Right atrium auricular region (tissue), 2 donors: ENCODE measurements at regions not wholly inside any gene's neighbourhood (a gene's known extent, or its start where the extent isn't known, plus 50 kb on each side); places are given as distances from the start of the nearest gene placed in this dataset.

Experiments used
- DNase-seq: peaks from one replicate; pipeline ENCODE4 v3.0.0-alpha.2; 2019; ENCODE audit warnings: low spot score
- H3K27ac ChIP-seq, 2 donors: fragments of 200-600 bp; sonication (generic); 1 replicate in 1 of 2; 2 replicates in 1 of 2; pipeline ENCODE4 v1.5.1; 2016 to 2019
- H3K27me3 ChIP-seq, 2 donors: fragments of 200-600 bp; sonication (generic); one replicate each; pipeline versions ENCODE4 v1.5.1 to v1.6.0; 2017 to 2019
- H3K36me3 ChIP-seq: fragments of 200-600 bp; sonication (generic); one replicate; pipeline ENCODE4 v1.5.1; 2016
- H3K4me1 ChIP-seq, 2 donors: fragments of 200-600 bp; sonication (generic); one replicate each; pipeline versions ENCODE4 v1.5.1 to v1.6.0; 2017 to 2019
- H3K4me3 ChIP-seq, 2 donors: fragments of 200-600 bp; sonication (generic); 1 replicate in 1 of 2; 2 replicates in 1 of 2; pipeline ENCODE4 v1.5.1; 2017 to 2019; ENCODE audit warnings: mild to moderate bottlenecking in 1 of 2, moderate library complexity in 1 of 2
- H3K9me3 ChIP-seq, 2 donors: fragments of 200-600 bp; sonication (generic); one replicate each; pipeline ENCODE4 v1.5.1; 2019
- TF ChIP-seq, protein P1 (sequence below), 2 donors: fragments of 200-600 bp; sonication (generic); IDR thresholded peaks; one replicate each; pipeline ENCODE4 v1.5.1; 2019; ENCODE audit warnings: antibody characterized with exemption in 2 of 2

DNA sequence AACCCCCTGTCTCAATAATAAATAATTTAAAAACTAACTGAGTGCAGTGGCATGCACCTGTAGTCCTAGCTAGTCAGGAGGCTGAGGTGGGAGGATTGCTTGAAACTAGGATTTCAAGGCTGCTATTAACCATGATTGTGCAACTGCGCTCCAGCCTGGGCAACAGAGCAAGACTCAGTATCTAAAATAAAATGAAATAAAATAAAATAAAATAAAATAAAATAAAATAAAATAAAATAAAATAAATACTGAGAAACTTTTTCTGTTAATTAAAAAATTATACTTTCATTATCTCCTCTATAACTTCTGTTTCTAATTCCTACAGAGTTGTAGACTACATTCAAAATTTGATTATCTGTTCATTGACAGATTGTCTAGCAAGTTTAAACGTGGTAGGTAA is 999.4 kb downstream of the ANKRD7 start:
- TF ChIP-seq, protein P1, sequence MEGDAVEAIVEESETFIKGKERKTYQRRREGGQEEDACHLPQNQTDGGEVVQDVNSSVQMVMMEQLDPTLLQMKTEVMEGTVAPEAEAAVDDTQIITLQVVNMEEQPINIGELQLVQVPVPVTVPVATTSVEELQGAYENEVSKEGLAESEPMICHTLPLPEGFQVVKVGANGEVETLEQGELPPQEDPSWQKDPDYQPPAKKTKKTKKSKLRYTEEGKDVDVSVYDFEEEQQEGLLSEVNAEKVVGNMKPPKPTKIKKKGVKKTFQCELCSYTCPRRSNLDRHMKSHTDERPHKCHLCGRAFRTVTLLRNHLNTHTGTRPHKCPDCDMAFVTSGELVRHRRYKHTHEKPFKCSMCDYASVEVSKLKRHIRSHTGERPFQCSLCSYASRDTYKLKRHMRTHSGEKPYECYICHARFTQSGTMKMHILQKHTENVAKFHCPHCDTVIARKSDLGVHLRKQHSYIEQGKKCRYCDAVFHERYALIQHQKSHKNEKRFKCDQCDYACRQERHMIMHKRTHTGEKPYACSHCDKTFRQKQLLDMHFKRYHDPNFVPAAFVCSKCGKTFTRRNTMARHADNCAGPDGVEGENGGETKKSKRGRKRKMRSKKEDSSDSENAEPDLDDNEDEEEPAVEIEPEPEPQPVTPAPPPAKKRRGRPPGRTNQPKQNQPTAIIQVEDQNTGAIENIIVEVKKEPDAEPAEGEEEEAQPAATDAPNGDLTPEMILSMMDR (IDR thresholded peaks at IDR 0.05), result no peak
- H3K27me3 ChIP-seq, result no peaks in the 10 kb centered on the region

GRCh38 chr7:119228482-119228881 is 1004.0 kb downstream of the ANKRD7 start:
- no peaks in the 10 kb centered on the region for H3K4me1 ChIP-seq
- no peak overlapping the region for H3K27ac ChIP-seq
- H3K9me3 ChIP-seq, result no peaks in the 10 kb centered on the region
- no peak overlapping the region for H3K4me3 ChIP-seq
- TF ChIP-seq, protein P1 (IDR thresholded peaks at IDR 0.05), result no peak
- no peak for DNase-seq
- no peaks in the 10 kb centered on the region for H3K27me3 ChIP-seq
- no peaks in the 10 kb centered on the region for H3K36me3 ChIP-seq

More for the DNA sequence above, 999.4 kb downstream of the ANKRD7 start:
- Histone ChIP-seq H3K9me3 (no peaks in the 10 kb centered on the region), H3K36me3 (no peaks in the 10 kb centered on the region), H3K27ac (no peak overlapping the region), H3K4me3 (no peak overlapping the region), H3K4me1 (no peaks in the 10 kb centered on the region)
- DNase-seq, result no peak

DNA sequence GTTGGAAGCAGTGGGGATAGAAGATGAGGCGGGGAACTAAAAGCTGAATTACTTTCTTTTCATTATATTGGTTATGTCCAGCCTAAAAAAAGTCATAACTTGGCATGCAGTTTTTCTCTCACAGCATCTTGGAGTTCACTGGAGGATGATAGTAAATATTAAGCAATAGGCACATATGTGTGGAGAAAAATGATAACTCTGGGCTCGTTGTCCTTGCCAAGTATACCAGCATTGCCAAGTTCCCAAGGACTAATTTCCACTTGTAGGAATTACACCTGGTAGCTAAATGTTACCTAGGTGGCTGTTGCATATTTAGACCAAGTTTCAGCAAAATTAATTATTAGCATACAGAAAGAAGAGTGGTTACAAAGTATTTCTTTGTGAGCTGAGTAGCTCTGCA is 1007.6 kb downstream of the ANKRD7 start:
- no peaks in the 10 kb centered on the region for H3K36me3 ChIP-seq
- H3K4me3 ChIP-seq, result no peak overlapping the region
- no peaks in the 10 kb centered on the region for H3K4me1 ChIP-seq
- no peaks in the 10 kb centered on the region for H3K9me3 ChIP-seq
- TF ChIP-seq, protein P1 (IDR thresholded peaks at IDR 0.05), result no peak
- no peak overlapping the region for H3K27ac ChIP-seq
- no peaks in the 10 kb centered on the region for H3K27me3 ChIP-seq
- no peak for DNase-seq

DNA sequence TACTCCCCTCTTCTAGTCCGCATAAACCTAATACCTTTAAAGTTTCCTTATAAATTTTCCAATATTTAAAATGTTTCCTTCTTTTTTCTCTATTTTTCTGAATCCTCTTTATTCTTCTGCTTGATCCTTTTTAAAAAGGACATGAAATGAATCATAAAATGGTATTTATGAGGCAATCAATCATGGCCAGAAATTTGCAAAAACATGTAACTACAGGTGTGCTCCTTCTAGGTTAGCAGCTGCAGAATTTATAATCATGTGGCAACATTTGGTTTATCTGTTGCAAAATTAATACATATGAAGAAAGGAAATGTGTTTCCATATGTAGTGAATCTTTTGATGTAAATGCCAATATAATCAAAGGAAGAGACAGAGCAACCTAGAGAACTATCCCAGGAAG is 1008.5 kb downstream of the ANKRD7 start:
- Histone ChIP-seq H3K4me3 (no peak overlapping the region), H3K27me3 (no peaks in the 10 kb centered on the region), H3K9me3 (no peaks in the 10 kb centered on the region), H3K27ac (no peak overlapping the region), H3K4me1 (no peaks in the 10 kb centered on the region), H3K36me3 (no peaks in the 10 kb centered on the region)
- TF ChIP-seq, protein P1 (IDR thresholded peaks at IDR 0.05), result no peak
- no peak for DNase-seq

GRCh38 chr7:119252962-119253361 is 1020.0 kb upstream of the KCND2 start:
- no peak overlapping the region for H3K27ac ChIP-seq
- H3K27me3 ChIP-seq, result no peaks in the 10 kb centered on the region
- H3K9me3 ChIP-seq, result no peaks in the 10 kb centered on the region
- H3K4me1 ChIP-seq, result no peaks in the 10 kb centered on the region
- no peak for DNase-seq
- TF ChIP-seq, protein P1 (IDR thresholded peaks at IDR 0.05), result no peak
- no peaks in the 10 kb centered on the region for H3K36me3 ChIP-seq
- no peak overlapping the region for H3K4me3 ChIP-seq

DNA sequence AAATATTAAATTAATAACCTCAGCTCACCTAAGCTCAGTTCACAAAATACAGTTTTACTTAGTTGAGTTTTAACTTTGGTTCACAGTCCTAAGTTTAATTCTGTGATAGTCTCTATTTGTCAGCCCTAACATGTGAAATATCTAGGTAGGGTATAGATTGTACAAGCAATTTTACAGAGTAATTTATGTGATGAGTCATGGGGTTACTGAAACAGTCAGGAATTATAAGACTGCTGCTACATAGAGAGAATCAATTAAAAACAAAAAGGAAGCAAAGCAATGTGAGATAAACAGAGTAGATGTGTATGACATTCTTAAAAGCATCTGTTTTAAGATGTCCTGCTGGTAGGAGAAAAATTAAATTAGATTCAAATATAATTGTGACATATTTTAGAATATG is 1018.2 kb upstream of the KCND2 start:
- DNase-seq, result no peak
- H3K27ac ChIP-seq, result no peak overlapping the region
- TF ChIP-seq, protein P1 (IDR thresholded peaks at IDR 0.05), result no peak
- no peaks in the 10 kb centered on the region for H3K9me3 ChIP-seq
- H3K4me3 ChIP-seq, result no peak overlapping the region
- H3K27me3 ChIP-seq, result no peaks in the 10 kb centered on the region
- no peaks in the 10 kb centered on the region for H3K36me3 ChIP-seq
- no peaks in the 10 kb centered on the region for H3K4me1 ChIP-seq
